Sigmoid colon (tissue), 4 donors: ENCODE measurements at regions not wholly inside any gene's neighbourhood (a gene's known extent, or its start where the extent isn't known, plus 50 kb on each side); places are given as distances from the start of the nearest gene placed in this dataset.

ENCODE experiments used
- CTCF ChIP-seq, 4 experiments: fragments of 450-650 bp in 3 of 4; fragments of 200-600 bp in 1 of 4; IDR thresholded peaks; one replicate each; pipeline ENCODE4 v1.5.1; 2016 to 2019; ENCODE audit warnings: antibody characterized with exemption in 4 of 4, mild to moderate bottlenecking in 3 of 4, moderate library complexity in 2 of 4
- EP300 ChIP-seq, 4 donors: sonication (generic); formaldehyde crosslinking; IDR thresholded peaks; one replicate each; pipeline ENCODE4 v1.6.1; 2017; ENCODE audit warnings: antibody characterized with exemption in 4 of 4

- TF ChIP-seq EP300 (IDR thresholded peaks at IDR 0.05), result no peak
- no peak for TF ChIP-seq CTCF (IDR thresholded peaks at IDR 0.05)
Measured at GRCh38 chr17:77437017-77437416, 296.2 kb downstream of the SEC14L1 start.
